Suprapubic skin (tissue), 4 donors: ENCODE measurements at regions not wholly inside any gene's neighbourhood (a gene's known extent, or its start where the extent isn't known, plus 50 kb on each side); places are given as distances from the start of the nearest gene placed in this dataset.
"Not testable (repeated sequence)": the region's sequence is repeated elsewhere in the genome, so short reads cannot be mapped to it uniquely, and the experiment has no call there.

Experiments used
- DNase-seq, 2 donors: peaks; one replicate each; pipeline ENCODE4 v3.0.0-alpha.2; 2019; ENCODE audit warnings: low spot score in 2 of 2
- H3K27ac ChIP-seq: fragments of 200-600 bp; sonication (generic); one replicate; pipeline ENCODE4 v1.5.1; 2019
- H3K27me3 ChIP-seq: fragments of 200-600 bp; sonication (generic); one replicate; pipeline ENCODE4 v1.5.1; 2019
- H3K36me3 ChIP-seq: fragments of 200-600 bp; sonication (generic); one replicate; pipeline ENCODE4 v1.5.1; 2019
- H3K4me1 ChIP-seq: fragments of 200-600 bp; sonication (generic); one replicate; pipeline ENCODE4 v1.5.1; 2019
- H3K4me3 ChIP-seq: fragments of 200-600 bp; sonication (generic); one replicate; pipeline ENCODE4 v1.5.1; 2019; ENCODE audit warnings: mild to moderate bottlenecking
- H3K9me3 ChIP-seq: fragments of 200-600 bp; sonication (generic); one replicate; pipeline ENCODE4 v1.5.1; 2019
- EP300 ChIP-seq: sonication (generic); formaldehyde crosslinking; IDR thresholded peaks from one replicate; pipeline ENCODE4 v1.6.1; 2017; ENCODE audit warnings: antibody characterized with exemption
- POLR2A ChIP-seq, 2 donors: fragments of 450-650 bp; IDR thresholded peaks; one replicate each; pipeline ENCODE4 v1.6.1; 2017; ENCODE audit warnings: antibody characterized with exemption in 2 of 2, mild to moderate bottlenecking in 2 of 2, moderate library complexity in 2 of 2
- POLR2AphosphoS5 ChIP-seq, 3 donors: sonication (generic); formaldehyde crosslinking; IDR thresholded peaks; one replicate each; pipeline ENCODE4 v1.6.1; 2017; ENCODE audit warnings: antibody characterized with exemption in 3 of 3
- WGBS: methylation state at CpG from one replicate; pipeline ENCODE4 v1.1.5; 2018; 5-methylcytosine and 5-hydroxymethylcytosine counted together
- TF ChIP-seq, protein P1 (sequence below), 2 donors: fragments of 200-600 bp in 1 of 2; fragments of 450-650 bp in 1 of 2; sonication (generic) in 1 of 2; IDR thresholded peaks; one replicate each; pipeline ENCODE4 v1.5.1; 2016 to 2019; ENCODE audit warnings: antibody characterized with exemption in 2 of 2, mild to moderate bottlenecking in 1 of 2, moderate library complexity in 1 of 2

DNA sequence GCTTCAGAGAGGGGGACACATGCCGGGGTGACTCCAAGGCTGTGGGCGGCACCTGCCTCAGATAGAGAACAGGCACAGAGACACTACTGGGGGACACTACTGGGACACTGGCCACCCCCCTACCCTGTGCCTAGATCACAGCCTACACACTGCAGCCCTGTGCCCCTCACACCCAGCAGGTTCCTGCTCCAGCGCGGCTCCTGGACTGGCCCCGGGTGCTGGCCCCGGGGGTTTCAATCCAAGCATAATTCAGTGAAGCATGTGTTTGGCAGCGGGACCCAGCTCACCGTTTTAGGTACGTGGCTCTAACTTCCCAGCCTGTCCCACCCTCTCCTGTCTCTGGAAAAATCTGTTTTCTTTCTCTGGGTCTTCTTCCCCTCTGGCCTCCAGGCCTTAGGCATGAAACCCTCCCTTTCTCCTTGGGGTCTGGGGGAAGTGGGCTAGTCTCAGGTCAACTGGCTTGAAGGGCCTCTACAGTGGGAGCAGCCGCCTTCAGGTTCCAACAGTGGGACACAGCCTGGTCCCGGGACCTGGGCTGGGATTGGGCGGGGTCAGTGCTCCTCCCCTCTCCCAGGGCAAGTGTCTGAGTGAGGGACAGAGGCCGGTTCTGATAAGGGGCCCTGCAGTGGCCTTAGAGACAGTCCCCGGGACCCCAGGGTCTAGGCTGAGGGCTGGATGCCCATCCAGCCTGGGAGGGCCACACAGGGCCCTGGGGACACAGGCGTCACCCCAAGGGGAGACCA lies 98.8 kb downstream of the CRYBB2 start:
- WGBS, result 85% methylated on average over 11 of the region's 15 CpGs
- TF ChIP-seq EP300 (no peak), POLR2AphosphoS5 (IDR thresholded peaks at IDR 0.05) (no peak), POLR2A (IDR thresholded peaks at IDR 0.05) (no peak)
- TF ChIP-seq, protein P1, sequence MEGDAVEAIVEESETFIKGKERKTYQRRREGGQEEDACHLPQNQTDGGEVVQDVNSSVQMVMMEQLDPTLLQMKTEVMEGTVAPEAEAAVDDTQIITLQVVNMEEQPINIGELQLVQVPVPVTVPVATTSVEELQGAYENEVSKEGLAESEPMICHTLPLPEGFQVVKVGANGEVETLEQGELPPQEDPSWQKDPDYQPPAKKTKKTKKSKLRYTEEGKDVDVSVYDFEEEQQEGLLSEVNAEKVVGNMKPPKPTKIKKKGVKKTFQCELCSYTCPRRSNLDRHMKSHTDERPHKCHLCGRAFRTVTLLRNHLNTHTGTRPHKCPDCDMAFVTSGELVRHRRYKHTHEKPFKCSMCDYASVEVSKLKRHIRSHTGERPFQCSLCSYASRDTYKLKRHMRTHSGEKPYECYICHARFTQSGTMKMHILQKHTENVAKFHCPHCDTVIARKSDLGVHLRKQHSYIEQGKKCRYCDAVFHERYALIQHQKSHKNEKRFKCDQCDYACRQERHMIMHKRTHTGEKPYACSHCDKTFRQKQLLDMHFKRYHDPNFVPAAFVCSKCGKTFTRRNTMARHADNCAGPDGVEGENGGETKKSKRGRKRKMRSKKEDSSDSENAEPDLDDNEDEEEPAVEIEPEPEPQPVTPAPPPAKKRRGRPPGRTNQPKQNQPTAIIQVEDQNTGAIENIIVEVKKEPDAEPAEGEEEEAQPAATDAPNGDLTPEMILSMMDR (IDR thresholded peaks at IDR 0.05), result no peak

DNA sequence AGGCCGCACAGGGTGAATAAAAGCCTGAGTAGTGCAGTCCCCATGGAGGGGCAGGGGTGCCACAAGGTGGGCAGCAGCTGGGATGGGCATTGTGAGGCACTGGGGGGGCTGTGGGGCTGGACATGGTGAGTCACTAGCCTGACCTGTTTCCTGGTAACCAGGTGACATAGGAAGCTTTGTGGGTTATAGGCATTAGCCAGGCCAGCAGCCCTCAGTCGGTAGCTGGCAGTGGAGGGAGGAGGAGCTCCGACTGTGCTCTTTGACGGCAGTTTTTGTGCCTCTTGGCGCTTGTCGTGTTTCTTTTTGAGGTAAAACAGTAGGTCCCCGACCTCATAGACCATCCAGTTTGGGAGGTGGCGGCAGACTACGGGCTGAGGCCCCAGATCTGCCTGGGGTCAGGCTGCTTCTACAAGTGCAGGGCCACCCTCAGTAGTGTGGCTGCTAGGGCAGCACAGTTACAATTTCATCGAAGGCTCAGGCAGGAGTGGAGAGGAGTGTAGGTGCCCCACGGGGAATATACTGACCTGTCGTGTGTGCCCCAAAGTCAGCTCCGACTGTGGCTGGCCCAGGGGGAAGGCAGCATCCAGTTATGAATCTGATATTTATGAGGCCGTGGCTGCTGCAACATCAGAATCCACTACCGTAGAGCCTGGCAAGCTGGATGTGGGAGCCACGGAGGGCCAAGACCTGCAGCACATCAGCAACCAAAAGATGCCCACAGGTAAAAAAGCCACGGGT lies 107.7 kb downstream of the CRYBB2 start:
- 83% methylated on average over 13 of the region's 17 CpGs for WGBS
- Histone ChIP-seq H3K36me3 (no peaks in the 10 kb centered on the region), H3K4me3 (no peak overlapping the region), H3K27ac (no peak overlapping the region), H3K4me1 (no peaks in the 10 kb centered on the region), H3K27me3 (no peaks in the 10 kb centered on the region), H3K9me3 (no peaks in the 10 kb centered on the region)
- DNase-seq, result no peak
- TF ChIP-seq POLR2A (IDR thresholded peaks at IDR 0.05) (no peak), POLR2AphosphoS5 (IDR thresholded peaks at IDR 0.05) (no peak), EP300 (no peak)
- TF ChIP-seq, protein P1 (IDR thresholded peaks at IDR 0.05), result no peak

More for the DNA sequence above, 98.8 kb downstream of the CRYBB2 start:
- H3K9me3 ChIP-seq, result no peaks in the 10 kb centered on the region
- no peaks in the 10 kb centered on the region for H3K27me3 ChIP-seq
- no peak overlapping the region for H3K4me3 ChIP-seq
- no peak for DNase-seq
- H3K27ac ChIP-seq, result no peak overlapping the region
- H3K36me3 ChIP-seq, result no peaks in the 10 kb centered on the region
- no peaks in the 10 kb centered on the region for H3K4me1 ChIP-seq

DNA sequence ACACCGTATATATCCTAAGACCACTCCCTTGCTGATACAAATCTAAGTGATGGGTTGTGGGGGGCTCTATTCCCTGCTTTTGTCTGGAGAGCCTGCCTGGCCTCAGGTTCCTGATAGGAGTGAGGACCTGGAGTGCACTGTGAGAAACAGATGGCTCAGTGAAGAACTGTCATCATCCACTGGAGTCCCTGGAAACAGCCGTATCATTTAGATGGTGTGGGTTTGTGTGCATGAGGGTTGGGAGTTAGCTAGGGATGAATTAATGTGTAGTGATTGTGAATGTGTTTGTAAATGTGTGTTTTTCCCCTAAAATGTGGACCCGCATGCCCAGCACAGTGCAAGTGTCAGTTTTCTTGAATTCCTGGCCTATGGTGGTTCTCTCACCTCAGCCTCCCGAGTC lies 111.6 kb downstream of the CRYBB2 start:
- H3K36me3 ChIP-seq, result no peaks in the 10 kb centered on the region
- H3K9me3 ChIP-seq, result peaks cover 3% of the 10 kb centered on the region
- H3K27me3 ChIP-seq, result no peaks in the 10 kb centered on the region
- no peaks in the 10 kb centered on the region for H3K4me1 ChIP-seq
- no peak for DNase-seq
- TF ChIP-seq POLR2A (IDR thresholded peaks at IDR 0.05) (no peak), POLR2AphosphoS5 (IDR thresholded peaks at IDR 0.05) (no peak), EP300 (no peak)
- TF ChIP-seq, protein P1 (IDR thresholded peaks at IDR 0.05), result no peak
- H3K4me3 ChIP-seq, result no peak overlapping the region
- 81% methylated on average over 4 of the region's 4 CpGs for WGBS
- no peak overlapping the region for H3K27ac ChIP-seq

DNA sequence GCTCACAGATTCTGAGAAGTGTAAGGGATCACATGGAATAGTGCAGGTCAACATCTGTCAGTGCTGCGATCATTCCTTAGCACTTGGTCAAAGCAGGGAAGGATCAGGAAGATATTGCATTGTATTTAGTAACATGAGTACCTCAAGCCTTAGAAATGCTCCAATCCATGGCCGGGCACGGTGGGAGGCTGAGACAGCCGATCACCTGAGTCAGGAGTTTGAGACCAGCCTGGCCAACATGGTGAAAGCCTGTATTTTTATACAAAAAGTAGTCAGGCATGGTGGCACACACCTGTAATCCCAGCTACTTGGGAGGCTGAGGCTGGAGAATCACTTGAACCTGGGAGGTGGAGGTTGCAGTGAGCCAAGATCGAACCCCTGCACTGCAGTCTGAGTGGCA lies 112.5 kb downstream of the CRYBB2 start:
- WGBS, result 87% methylated on average over 3 of the region's 5 CpGs
- not testable (repeated sequence) for H3K9me3 ChIP-seq, H3K27me3 ChIP-seq, H3K4me3 ChIP-seq, H3K4me1 ChIP-seq, DNase-seq, H3K36me3 ChIP-seq, H3K27ac ChIP-seq

DNA sequence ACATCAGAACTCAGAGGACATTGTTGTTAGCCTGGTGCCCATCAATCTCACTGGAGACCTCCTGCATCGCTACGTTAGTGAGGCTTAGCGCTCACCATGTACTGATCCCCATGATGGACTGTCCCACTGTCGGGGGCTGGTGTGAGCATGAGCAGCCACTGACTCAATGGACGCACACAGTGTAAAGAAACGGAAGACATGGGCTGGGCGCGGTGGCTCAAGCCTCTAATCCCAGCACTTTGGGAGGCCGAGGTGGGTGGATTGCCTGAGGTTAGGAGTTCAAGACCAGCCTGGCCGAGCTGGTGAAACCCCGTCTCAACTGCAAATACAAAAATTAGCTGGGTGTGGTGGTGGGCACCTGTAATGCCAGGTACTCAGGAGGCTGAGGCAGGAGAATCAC lies 112.9 kb downstream of the CRYBB2 start:
- WGBS, result 91% methylated on average over 11 of the region's 11 CpGs

More for the DNA sequence above, 112.9 kb downstream of the CRYBB2 start:
- no peaks in the 10 kb centered on the region for H3K36me3 ChIP-seq
- no peak overlapping the region for H3K27ac ChIP-seq
- no peak overlapping the region for H3K4me3 ChIP-seq
- peaks cover 11% of the 10 kb centered on the region for H3K9me3 ChIP-seq
- no peak for DNase-seq
- no peaks in the 10 kb centered on the region for H3K4me1 ChIP-seq
- TF ChIP-seq POLR2AphosphoS5 (IDR thresholded peaks at IDR 0.05) (no peak), EP300 (no peak), POLR2A (IDR thresholded peaks at IDR 0.05) (no peak)
- TF ChIP-seq, protein P1 (IDR thresholded peaks at IDR 0.05), result no peak
- H3K27me3 ChIP-seq, result no peaks in the 10 kb centered on the region
